GM12864 (cell line): ENCODE measurements at regions not wholly inside any gene's neighbourhood (a gene's known extent, or its start where the extent isn't known, plus 50 kb on each side); places are given as distances from the start of the nearest gene placed in this dataset.

ENCODE experiments used
- DNase-seq: peaks from one replicate; pipeline ENCODE4 v3.0.0-alpha.2; 2011; ENCODE audit warnings: low read depth
- H3K4me3 ChIP-seq: 2 replicates; pipeline ENCODE4 v1.5.1; 2011; ENCODE audit warnings: mild to moderate bottlenecking, low read depth, low read length, control low read depth
- CTCF ChIP-seq: IDR thresholded peaks from 2 replicates; pipeline ENCODE4 v1.5.1; 2011; ENCODE audit warnings: low read depth, mild to moderate bottlenecking, moderate library complexity, low read length, control low read depth, inconsistent platforms; ENCODE audit errors: missing control alignments

- no peak overlapping the region for H3K4me3 ChIP-seq
- no peak for DNase-seq
- TF ChIP-seq CTCF, result no peak
These were observed 436.2 kb upstream of the NXPH2 start for GRCh38 chr2:139216435-139216834.

- no peak for TF ChIP-seq CTCF
- H3K4me3 ChIP-seq, result no peak overlapping the region
- DNase-seq, result no peak
These were observed 434.6 kb upstream of the NXPH2 start for GRCh38 chr2:139214801-139215200.

GRCh38 chr2:139209586-139209985, 429.4 kb upstream of the NXPH2 start:
- DNase-seq, result no peak
- H3K4me3 ChIP-seq, result no peak overlapping the region
- no peak for TF ChIP-seq CTCF

- no peak for TF ChIP-seq CTCF
- no peak overlapping the region for H3K4me3 ChIP-seq
- DNase-seq, result no peak
These were observed 421.3 kb upstream of the NXPH2 start for GRCh38 chr2:139201516-139201915.

GRCh38 chr2:139196754-139197153, 416.6 kb upstream of the NXPH2 start:
- no peak for DNase-seq
- H3K4me3 ChIP-seq, result no peak overlapping the region
- peak; percentile 5 for TF ChIP-seq CTCF

GRCh38 chr2:139194546-139194945, 414.4 kb upstream of the NXPH2 start:
- H3K4me3 ChIP-seq, result no peak overlapping the region
- TF ChIP-seq CTCF, result no peak
- DNase-seq, result no peak

GRCh38 chr2:139177041-139177440, 396.9 kb upstream of the NXPH2 start:
- H3K4me3 ChIP-seq, result no peak overlapping the region
- TF ChIP-seq CTCF, result no peak
- DNase-seq, result no peak
